IgD-negative memory B cell (primary cell): ENCODE measurements at regions not wholly inside any gene's neighbourhood (a gene's known extent, or its start where the extent isn't known, plus 50 kb on each side); places are given as distances from the start of the nearest gene placed in this dataset.
A peak's percentile ranks its signal among the peaks of the same experiment; 100 is the strongest.

Source experiments
- H3K27ac Mint-ChIP-seq, 3 donors: one replicate each; pipeline ENCODE4 v1.8.0; 2020 to 2022; ENCODE audit warnings: mild to moderate bottlenecking in 3 of 3, mixed read lengths in 3 of 3, moderate library complexity in 1 of 3
- H3K27me3 Mint-ChIP-seq: one replicate; pipeline ENCODE4 v1.8.0; 2021; ENCODE audit warnings: mixed read lengths
- H3K36me3 Mint-ChIP-seq: one replicate; pipeline ENCODE4 v1.8.0; 2020; ENCODE audit warnings: mild to moderate bottlenecking, mixed read lengths
- H3K4me1 Mint-ChIP-seq, 3 donors: one replicate each; pipeline ENCODE4 v1.8.0; 2020 to 2022; ENCODE audit warnings: mixed read lengths in 3 of 3, mild to moderate bottlenecking in 1 of 3
- H3K4me3 Mint-ChIP-seq, 4 donors: one replicate each; pipeline ENCODE4 v1.8.0; 2020 to 2022; ENCODE audit warnings: mild to moderate bottlenecking in 4 of 4, mixed read lengths in 4 of 4, moderate library complexity in 3 of 4
- H3K9me3 Mint-ChIP-seq, 3 donors: one replicate each; pipeline ENCODE4 v1.8.0; 2020 to 2021; ENCODE audit warnings: mixed read lengths in 3 of 3, mild to moderate bottlenecking in 1 of 3

DNA sequence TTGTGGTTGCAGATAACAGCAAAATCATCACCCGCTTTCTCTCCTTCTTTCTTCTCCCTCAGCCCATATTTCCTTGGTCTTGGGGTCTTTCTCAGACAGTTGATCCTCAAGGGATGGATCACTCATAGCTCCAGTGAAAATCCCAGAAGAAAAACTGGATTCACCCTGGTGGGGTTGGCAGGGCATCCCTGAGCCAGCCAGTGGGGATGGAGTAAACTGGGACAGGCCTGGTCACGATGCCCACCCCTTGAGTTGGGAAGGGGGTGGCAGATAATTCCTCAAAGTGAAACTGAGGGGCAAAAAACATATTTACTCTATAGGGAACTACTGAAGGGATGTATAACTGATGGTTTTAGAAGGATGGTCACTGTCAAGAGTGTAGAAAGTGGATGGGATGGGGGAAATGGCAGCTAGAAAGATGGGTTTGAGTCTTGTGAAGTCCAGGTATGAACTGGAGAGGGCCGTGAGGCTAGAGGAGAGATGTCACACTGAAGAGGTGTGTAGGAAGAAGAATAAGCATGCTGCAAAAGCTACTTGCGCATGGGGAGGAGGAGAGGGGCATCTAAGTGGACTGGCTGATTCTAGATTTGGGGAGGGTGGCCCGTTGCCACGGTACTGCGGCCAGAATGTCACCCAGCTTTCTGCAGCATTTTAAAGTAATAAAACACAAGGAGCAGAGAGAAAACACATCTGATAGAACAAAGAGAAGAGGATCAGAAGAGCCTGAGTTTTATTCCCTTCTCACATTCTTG is 162.8 kb downstream of the PJA2 start:
- H3K4me3 Mint-ChIP-seq, result no peak overlapping the region
- peaks cover 3 to 17% (median 16%) of the 10 kb centered on the region in 3 donors for H3K9me3 Mint-ChIP-seq
- no peaks in the 10 kb centered on the region for H3K27me3 Mint-ChIP-seq
- H3K4me1 Mint-ChIP-seq, result peaks cover 0 to 11% (median 0%) of the 10 kb centered on the region in 3 donors
- H3K36me3 Mint-ChIP-seq, result peaks cover 2% of the 10 kb centered on the region
- H3K27ac Mint-ChIP-seq, result peak overlapping the region in 1 of 3 donors; percentile 39
